ENCODE measurements at regions not wholly inside any gene's neighbourhood (a gene's known extent, or its start where the extent isn't known, plus 50 kb on each side); places are given as distances from the start of the nearest gene placed in this dataset.
A peak's percentile ranks its signal among the peaks of the same experiment; 100 is the strongest.
"Not testable (repeated sequence)": the region's sequence is repeated elsewhere in the genome, so short reads cannot be mapped to it uniquely, and the experiment has no call there.

GRCh38 chr21:16199539-16199938 is 469.8 kb downstream of the USP25 start:
- H3K36me3 ChIP-seq, result peaks cover 57% of the 10 kb centered on the region
- no peak for DNase-seq
- peaks cover 38% of the 10 kb centered on the region for H3K9me3 ChIP-seq
- no peak overlapping the region for H3K4me3 ChIP-seq
- no peaks in the 10 kb centered on the region for H3K27me3 ChIP-seq

- Histone ChIP-seq H3K4me3 (no peak overlapping the region), H3K9me3 (peaks cover 38% of the 10 kb centered on the region), H3K27me3 (no peaks in the 10 kb centered on the region), H3K36me3 (peaks cover 59% of the 10 kb centered on the region)
- no peak for DNase-seq
Measured at GRCh38 chr21:16201718-16202117, 471.9 kb downstream of the USP25 start.

- H3K27me3 ChIP-seq, result no peaks in the 10 kb centered on the region
- no peak overlapping the region for H3K4me3 ChIP-seq
- DNase-seq, result no peak
- peaks cover 44% of the 10 kb centered on the region for H3K36me3 ChIP-seq
- peaks cover 11% of the 10 kb centered on the region for H3K9me3 ChIP-seq
Measured at GRCh38 chr21:16205527-16205926, 475.7 kb downstream of the USP25 start.

- Histone ChIP-seq H3K27me3 (no peaks in the 10 kb centered on the region), H3K36me3 (peaks cover 31% of the 10 kb centered on the region), H3K9me3 (no peaks in the 10 kb centered on the region), H3K4me3 (no peak overlapping the region)
- no peak for DNase-seq
Measured at GRCh38 chr21:16211339-16212303, 481.8 kb downstream of the USP25 start.

GRCh38 chr21:16213518-16213917 is 483.7 kb downstream of the USP25 start:
- DNase-seq, result no peak

GRCh38 chr21:16215193-16215592 is 485.4 kb downstream of the USP25 start:
- Histone ChIP-seq H3K4me3 (no peak overlapping the region), H3K36me3 (peaks cover 47% of the 10 kb centered on the region), H3K9me3 (no peaks in the 10 kb centered on the region), H3K27me3 (no peaks in the 10 kb centered on the region)
- no peak for DNase-seq

More at GRCh38 chr21:16213518-16213917, 483.7 kb downstream of the USP25 start:
- H3K36me3 ChIP-seq, result peaks cover 34% of the 10 kb centered on the region
- H3K27me3 ChIP-seq, result no peaks in the 10 kb centered on the region
- H3K4me3 ChIP-seq, result no peak overlapping the region
- no peaks in the 10 kb centered on the region for H3K9me3 ChIP-seq

GRCh38 chr21:16215663-16216183 is 485.9 kb downstream of the USP25 start:
- Histone ChIP-seq H3K4me3 (no peak overlapping the region), H3K9me3 (no peaks in the 10 kb centered on the region), H3K27me3 (no peaks in the 10 kb centered on the region), H3K36me3 (peaks cover 49% of the 10 kb centered on the region)
- DNase-seq, result no peak

- Histone ChIP-seq H3K36me3 (peaks cover 55% of the 10 kb centered on the region), H3K4me3 (no peak overlapping the region), H3K27me3 (no peaks in the 10 kb centered on the region), H3K9me3 (no peaks in the 10 kb centered on the region)
- DNase-seq, result no peak
Measured at GRCh38 chr21:16216288-16216962, 486.6 kb downstream of the USP25 start.

- H3K4me3 ChIP-seq, result no peak overlapping the region
- H3K27me3 ChIP-seq, result no peaks in the 10 kb centered on the region
- H3K9me3 ChIP-seq, result no peaks in the 10 kb centered on the region
- no peak for DNase-seq
- H3K36me3 ChIP-seq, result peaks cover 78% of the 10 kb centered on the region
Measured at GRCh38 chr21:16218682-16219343, 489.0 kb downstream of the USP25 start.

GRCh38 chr21:16224756-16225155 is 495.0 kb downstream of the USP25 start:
- H3K27me3 ChIP-seq, DNase-seq, H3K4me3 ChIP-seq: not testable (repeated sequence)
- H3K36me3 ChIP-seq, result peaks cover 61% of the 10 kb centered on the region
- peaks cover 17% of the 10 kb centered on the region for H3K9me3 ChIP-seq

- no peaks in the 10 kb centered on the region for H3K27me3 ChIP-seq
- peaks cover 14% of the 10 kb centered on the region for H3K36me3 ChIP-seq
- H3K4me3 ChIP-seq, result no peak overlapping the region
- DNase-seq, result no peak
- H3K9me3 ChIP-seq, result no peaks in the 10 kb centered on the region
Measured at GRCh38 chr21:16239659-16240265, 510.0 kb downstream of the USP25 start.

- Histone ChIP-seq H3K36me3 (peaks cover 15% of the 10 kb centered on the region), H3K4me3 (no peak overlapping the region), H3K9me3 (peaks cover 3% of the 10 kb centered on the region; the same call in 1 of the 2 replicates), H3K27me3 (no peaks in the 10 kb centered on the region)
- DNase-seq, result no peak
Measured at GRCh38 chr21:16241016-16241415, 511.2 kb downstream of the USP25 start.

- H3K36me3 ChIP-seq, result peaks cover 16% of the 10 kb centered on the region
- no peak for DNase-seq
Measured at GRCh38 chr21:16241479-16241963, 511.7 kb downstream of the USP25 start.

GRCh38 chr21:16243396-16243795 is 513.6 kb downstream of the USP25 start:
- peaks cover 3% of the 10 kb centered on the region; the same call in 1 of the 2 replicates for H3K9me3 ChIP-seq
- H3K36me3 ChIP-seq, result peaks cover 24% of the 10 kb centered on the region
- no peak for DNase-seq
- H3K4me3 ChIP-seq, result no peak overlapping the region
- no peaks in the 10 kb centered on the region for H3K27me3 ChIP-seq

More at GRCh38 chr21:16241479-16241963, 511.7 kb downstream of the USP25 start:
- H3K27me3 ChIP-seq, result no peaks in the 10 kb centered on the region
- H3K4me3 ChIP-seq, result no peak overlapping the region
- H3K9me3 ChIP-seq, result peaks cover 3% of the 10 kb centered on the region; the same call in 1 of the 2 replicates

GRCh38 chr21:16248705-16249104 is 518.9 kb downstream of the USP25 start:
- Histone ChIP-seq H3K36me3 (peaks cover 21% of the 10 kb centered on the region), H3K4me3 (no peak overlapping the region), H3K27me3 (no peaks in the 10 kb centered on the region), H3K9me3 (peaks cover 3% of the 10 kb centered on the region; the same call in 1 of the 2 replicates)
- DNase-seq, result no peak

GRCh38 chr21:16250273-16250672 is 520.5 kb downstream of the USP25 start:
- H3K4me3 ChIP-seq, result no peak overlapping the region
- peak; percentile 48 for DNase-seq
- peaks cover 21% of the 10 kb centered on the region for H3K36me3 ChIP-seq
- no peaks in the 10 kb centered on the region for H3K27me3 ChIP-seq
- H3K9me3 ChIP-seq, result peaks cover 3% of the 10 kb centered on the region; the same call in 1 of the 2 replicates

Measured in MG63 (cell line).